SK-N-MC (cell line): ENCODE measurements at regions not wholly inside any gene's neighbourhood (a gene's known extent, or its start where the extent isn't known, plus 50 kb on each side); places are given as distances from the start of the nearest gene placed in this dataset.

Experiments
- FOXP2 ChIP-seq: optimal IDR thresholded peaks from 2 replicates; pipeline ENCODE3; 2011; ENCODE audit warnings: mild to moderate bottlenecking, moderate library complexity; ENCODE audit not compliant: insufficient read depth; ENCODE audit errors: extremely low read length, control extremely low read depth
- POLR2AphosphoS5 ChIP-seq: IDR thresholded peaks from 2 replicates; pipeline ENCODE4 v1.6.1; 2012; ENCODE audit warnings: mild to moderate bottlenecking, low read depth, low read length, borderline replicate concordance

- TF ChIP-seq FOXP2 (no peak), POLR2AphosphoS5 (no peak)
These were observed 110.4 kb downstream of the HFE start for GRCh38 chr6:26197636-26197932.
